Cortex of kidney (tissue), 1 donor: ENCODE measurements at regions not wholly inside any gene's neighbourhood (a gene's known extent, or its start where the extent isn't known, plus 50 kb on each side); places are given as distances from the start of the nearest gene placed in this dataset.
"Not testable (repeated sequence)": the region's sequence is repeated elsewhere in the genome, so short reads cannot be mapped to it uniquely, and the experiment has no call there.

Source experiments
- DNase-seq: peaks from one replicate; lab custom pipeline; 2025; lab: John Stamatoyannopoulos, UW

GRCh38 chr5:167936944-167937634 is 354.4 kb upstream of the WWC1 start:
- DNase-seq, result no peak

- no peak for DNase-seq
Observed at GRCh38 chr5:167937635-167937998, 353.8 kb upstream of the WWC1 start.

GRCh38 chr5:167939686-167940085 is 351.8 kb upstream of the WWC1 start:
- no peak for DNase-seq

- DNase-seq, result no peak
Observed at GRCh38 chr5:167940911-167941310, 350.5 kb upstream of the WWC1 start.

- DNase-seq, result not testable (repeated sequence)
Observed at GRCh38 chr5:167941556-167941955, 349.9 kb upstream of the WWC1 start.

GRCh38 chr5:167943343-167943742 is 348.1 kb upstream of the WWC1 start:
- DNase-seq, result no peak

GRCh38 chr5:167944121-167944852 is 347.2 kb upstream of the WWC1 start:
- no peak for DNase-seq

- no peak for DNase-seq
Observed at GRCh38 chr5:167945542-167946384, 345.7 kb upstream of the WWC1 start.

GRCh38 chr5:167947306-167947705 is 344.1 kb upstream of the WWC1 start:
- no peak for DNase-seq

GRCh38 chr5:167948251-167948650 is 343.2 kb upstream of the WWC1 start:
- no peak for DNase-seq

GRCh38 chr5:167949435-167949834 is 342.0 kb upstream of the WWC1 start:
- DNase-seq, result no peak

GRCh38 chr5:167950126-167950721 is 341.2 kb upstream of the WWC1 start:
- DNase-seq, result no peak

- DNase-seq, result no peak
Observed at GRCh38 chr5:167951116-167951515, 340.3 kb upstream of the WWC1 start.

- DNase-seq, result no peak
Observed at GRCh38 chr5:167952278-167952995, 339.0 kb upstream of the WWC1 start.

- no peak for DNase-seq
Observed at GRCh38 chr5:167953151-167953798, 338.2 kb upstream of the WWC1 start.

GRCh38 chr5:167961731-167962130 is 329.7 kb upstream of the WWC1 start:
- DNase-seq, result no peak

- DNase-seq, result no peak
Observed at GRCh38 chr5:167964529-167964928, 326.9 kb upstream of the WWC1 start.

GRCh38 chr5:167965710-167966109 is 325.7 kb upstream of the WWC1 start:
- no peak for DNase-seq

- no peak for DNase-seq
Observed at GRCh38 chr5:167966979-167967378, 324.5 kb upstream of the WWC1 start.

GRCh38 chr5:167967494-167968177 is 323.8 kb upstream of the WWC1 start:
- no peak for DNase-seq

GRCh38 chr5:167968837-167969236 is 322.6 kb upstream of the WWC1 start:
- DNase-seq, result no peak
